ENCODE measurements at regions not wholly inside any gene's neighbourhood (a gene's known extent, or its start where the extent isn't known, plus 50 kb on each side); places are given as distances from the start of the nearest gene placed in this dataset.
A peak's percentile ranks its signal among the peaks of the same experiment; 100 is the strongest.

GRCh38 chr5:117102591-117102990 lies 528.0 kb upstream of the SEMA6A start:
- DNase-seq: peak; percentile 19
- Histone ChIP-seq H3K27me3 (replicated peaks; ENCODE audit: insufficient read depth, low read length) (no peaks in the 10 kb centered on the region), H3K79me2 (ENCODE audit: low read length) (no peaks in the 10 kb centered on the region), H3K9ac (ENCODE audit: low read length) (no peak overlapping the region), H3K9me2 (replicated peaks; ENCODE audit: insufficient read depth, low read length) (no peaks in the 10 kb centered on the region), H4K20me1 (ENCODE audit: insufficient read depth, low read length) (no peaks in the 10 kb centered on the region), H3K36me3 (replicated peaks; ENCODE audit: insufficient read depth, low read length) (no peaks in the 10 kb centered on the region), H2AFZ (ENCODE audit: low read length) (no peak overlapping the region), H3K27ac (ENCODE audit: low read length) (no peak overlapping the region), H3K4me3 (ENCODE audit: low read length) (no peak overlapping the region), H3K9me3 (replicated peaks; ENCODE audit: insufficient read depth, low read length) (no peaks in the 10 kb centered on the region), H3K4me2 (ENCODE audit: low read depth, low read length) (no peak overlapping the region), H3K4me1 (ENCODE audit: low read length) (peaks cover 5% of the 10 kb centered on the region), H3F3A (ENCODE audit: insufficient read depth, low read length) (no peaks in the 10 kb centered on the region)
- TF ChIP-seq EZH2phosphoT487 (IDR thresholded peaks at IDR 0.05; ENCODE audit: low read length) (no peak), CTCF (IDR thresholded peaks at IDR 0.05; ENCODE audit: low read length) (no peak), EZH2 (optimal IDR thresholded peaks at IDR 0.05; ENCODE audit: low read depth, low read length) (no peak)

GRCh38 chr5:117100176-117100575 lies 525.6 kb upstream of the SEMA6A start:
- Histone ChIP-seq H3K4me3 (ENCODE audit: low read length) (no peak overlapping the region), H3K79me2 (ENCODE audit: low read length) (no peaks in the 10 kb centered on the region), H3K4me1 (ENCODE audit: low read length) (peaks cover 5% of the 10 kb centered on the region), H3K4me2 (ENCODE audit: low read depth, low read length) (no peak overlapping the region), H4K20me1 (ENCODE audit: insufficient read depth, low read length) (no peaks in the 10 kb centered on the region), H2AFZ (ENCODE audit: low read length) (no peak overlapping the region), H3K27ac (ENCODE audit: low read length) (no peak overlapping the region), H3K27me3 (replicated peaks; ENCODE audit: insufficient read depth, low read length) (no peaks in the 10 kb centered on the region), H3F3A (ENCODE audit: insufficient read depth, low read length) (no peaks in the 10 kb centered on the region), H3K9me3 (replicated peaks; ENCODE audit: insufficient read depth, low read length) (no peaks in the 10 kb centered on the region), H3K9me2 (replicated peaks; ENCODE audit: insufficient read depth, low read length) (no peaks in the 10 kb centered on the region), H3K36me3 (replicated peaks; ENCODE audit: insufficient read depth, low read length) (no peaks in the 10 kb centered on the region), H3K9ac (ENCODE audit: low read length) (no peak overlapping the region)
- TF ChIP-seq CTCF (IDR thresholded peaks at IDR 0.05; ENCODE audit: low read length) (no peak), EZH2phosphoT487 (IDR thresholded peaks at IDR 0.05; ENCODE audit: low read length) (no peak), EZH2 (optimal IDR thresholded peaks at IDR 0.05; ENCODE audit: low read depth, low read length) (no peak)
- DNase-seq: no peak

- TF ChIP-seq EZH2 (optimal IDR thresholded peaks at IDR 0.05; ENCODE audit: low read depth, low read length) (no peak), EZH2phosphoT487 (IDR thresholded peaks at IDR 0.05; ENCODE audit: low read length) (no peak), CTCF (IDR thresholded peaks at IDR 0.05; ENCODE audit: low read length) (no peak)
- no peak overlapping the region for H3K4me3 ChIP-seq (ENCODE audit: low read length)
- H4K20me1 ChIP-seq (ENCODE audit: insufficient read depth, low read length): no peaks in the 10 kb centered on the region
- H3K27ac ChIP-seq (ENCODE audit: low read length): no peak overlapping the region
- H3K4me1 ChIP-seq (ENCODE audit: low read length): peaks cover 5% of the 10 kb centered on the region
- no peaks in the 10 kb centered on the region for H3F3A ChIP-seq (ENCODE audit: insufficient read depth, low read length)
- H2AFZ ChIP-seq (ENCODE audit: low read length): no peak overlapping the region
- no peaks in the 10 kb centered on the region for H3K79me2 ChIP-seq (ENCODE audit: low read length)
- H3K4me2 ChIP-seq (ENCODE audit: low read depth, low read length): no peak overlapping the region
- H3K36me3 ChIP-seq (replicated peaks; ENCODE audit: insufficient read depth, low read length): no peaks in the 10 kb centered on the region
- no peaks in the 10 kb centered on the region for H3K9me2 ChIP-seq (replicated peaks; ENCODE audit: insufficient read depth, low read length)
- DNase-seq: no peak
- no peaks in the 10 kb centered on the region for H3K9me3 ChIP-seq (replicated peaks; ENCODE audit: insufficient read depth, low read length)
- H3K27me3 ChIP-seq (replicated peaks; ENCODE audit: insufficient read depth, low read length): no peaks in the 10 kb centered on the region
- no peak overlapping the region for H3K9ac ChIP-seq (ENCODE audit: low read length)
Observed at GRCh38 chr5:117098094-117098493, 523.5 kb upstream of the SEMA6A start.
